Spleen (tissue), 11 donors: ENCODE measurements at regions not wholly inside any gene's neighbourhood (a gene's known extent, or its start where the extent isn't known, plus 50 kb on each side); places are given as distances from the start of the nearest gene placed in this dataset.

Source experiments
- DNase-seq: peaks from one replicate; pipeline ENCODE4 v3.0.0-alpha.2; 2020
- H3K27ac ChIP-seq, 8 donors: fragments of 200-600 bp; sonication (generic) in 7 of 8; 1 replicate in 4 of 8; 2 replicates in 4 of 8; pipeline versions ENCODE4 v1.5.0 to v1.8.0; 2016 to 2021; ENCODE audit warnings: inconsistent platforms in 4 of 8, mild to moderate bottlenecking in 4 of 8, moderate library complexity in 1 of 8
- H3K27me3 ChIP-seq, 7 donors: fragments of 200-600 bp; sonication (generic) in 6 of 7; replicated peaks in 1 of 7; 1 replicate in 4 of 7; 2 replicates in 3 of 7; pipeline versions ENCODE4 v1.5.0 to v1.8.0; 2016 to 2021; ENCODE audit warnings: inconsistent platforms in 3 of 7, mild to moderate bottlenecking in 1 of 7
- H3K36me3 ChIP-seq, 6 donors: fragments of 200-600 bp; sonication (generic) in 5 of 6; 1 replicate in 4 of 6; 2 replicates in 2 of 6; pipeline versions ENCODE4 v1.5.0 to v1.8.0; 2016 to 2021; ENCODE audit warnings: inconsistent platforms in 2 of 6
- H3K4me1 ChIP-seq, 6 donors: fragments of 200-600 bp; sonication (generic) in 5 of 6; 1 replicate in 3 of 6; 2 replicates in 3 of 6; pipeline versions ENCODE4 v1.5.0 to v1.8.0; 2016 to 2021; ENCODE audit warnings: inconsistent platforms in 3 of 6
- H3K4me3 ChIP-seq, 8 donors: fragments of 200-600 bp; sonication (generic) in 7 of 8; 1 replicate in 4 of 8; 2 replicates in 4 of 8; pipeline versions ENCODE4 v1.5.0 to v1.8.0; 2016 to 2021; ENCODE audit warnings: inconsistent platforms in 4 of 8, mild to moderate bottlenecking in 4 of 8, moderate library complexity in 2 of 8
- H3K9me3 ChIP-seq, 8 donors: fragments of 200-600 bp; sonication (generic) in 7 of 8; 1 replicate in 4 of 8; 2 replicates in 4 of 8; pipeline versions ENCODE4 v1.5.0 to v1.8.0; 2016 to 2021; ENCODE audit warnings: inconsistent platforms in 4 of 8
- CTCF ChIP-seq, 11 experiments: fragments of 200-600 bp in 7 of 11; fragments of 450-650 bp in 4 of 11; sonication (generic) in 4 of 11; IDR thresholded peaks in 8 of 11; conservative IDR thresholded peaks in 3 of 11; 1 replicate in 7 of 11; 2 replicates in 4 of 11; pipeline versions ENCODE4 v1.4.0 to v1.8.0; 2016 to 2021; ENCODE audit warnings: antibody characterized with exemption in 11 of 11, inconsistent platforms in 4 of 11, mild to moderate bottlenecking in 1 of 11
- POLR2A ChIP-seq, 3 donors: fragments of 450-650 bp; IDR thresholded peaks; one replicate each; pipeline ENCODE4 v1.5.1; 2017; ENCODE audit warnings: antibody characterized with exemption in 3 of 3, mild to moderate bottlenecking in 1 of 3
- POLR2AphosphoS5 ChIP-seq, 3 donors: sonication (generic); formaldehyde crosslinking; IDR thresholded peaks; one replicate each; pipeline ENCODE4 v1.5.1; 2017; ENCODE audit warnings: antibody characterized with exemption in 3 of 3
- WGBS, 5 donors: extraction: QIAGEN DNeasy Blood & Tissue Kit in 3 of 5; methylation state at CpG; one replicate each; pipeline versions ENCODE4 v1.1.5 to v1.1.7; 2013 to 2018; 5-methylcytosine and 5-hydroxymethylcytosine counted together
- intact Hi-C: fragments of 100-400 bp; cut with DNase I; formaldehyde crosslinking; loops from one replicate; pipeline ENCODE4 v1.15.0; 2023; ENCODE audit warnings: low total_unique reads
- donor health status: healthy with polysubstance abuse.
- donor health status: DM: no; HTN: no; CAD: no; lungs with moderate emphysema.
- donor health status: DM: no; HTN: no; CAD: no.
- donor health status: Bipolar disorder and iron deficiency.
- donor health status: healthy.
- donor health status: DM: no; HTN: no; CAD: no.
- donor health status: DM: yes; HTN: yes; CAD: no.

GRCh38 chr3:83514130-83514914 is 1444.5 kb upstream of the CADM2 start:
- 78 to 91% (median 87%) methylated on average over 6 of the region's 6 CpGs for WGBS, 5 donors
- intact Hi-C loops = no loop called here
- H3K4me1 ChIP-seq = no peaks in the 10 kb centered on the region

GRCh38 chr3:83515123-83515522 is 1443.7 kb upstream of the CADM2 start:
- intact Hi-C loops = no loop called here
- 88 to 93% (median 91%) methylated on average over 18 of the region's 18 CpGs for WGBS, 5 donors

More at GRCh38 chr3:83514130-83514914, 1444.5 kb upstream of the CADM2 start:
- TF ChIP-seq CTCF (IDR thresholded peaks at IDR 0.05 in 8 of 11, conservative IDR thresholded peaks at IDR 0.05 in 3 of 11) (no peak), POLR2AphosphoS5 (IDR thresholded peaks at IDR 0.05) (no peak)
- DNase-seq = no peak
- Histone ChIP-seq H3K9me3 (peaks cover 0 to 5% (median 0%) of the 10 kb centered on the region in 8 donors), H3K27ac (no peak overlapping the region), H3K27me3 (no peaks in the 10 kb centered on the region), H3K36me3 (no peaks in the 10 kb centered on the region), H3K4me3 (no peak overlapping the region)

GRCh38 chr3:83523470-83524073 is 1435.2 kb upstream of the CADM2 start:
- TF ChIP-seq POLR2A (IDR thresholded peaks at IDR 0.05) = no peak
- peak in 3 of 11 experiments; percentile 15 to 28 (median 19) for TF ChIP-seq CTCF (IDR thresholded peaks at IDR 0.05 in 8 of 11, conservative IDR thresholded peaks at IDR 0.05 in 3 of 11)
- TF ChIP-seq POLR2AphosphoS5 (IDR thresholded peaks at IDR 0.05) = no peak
- H3K27me3 ChIP-seq = no peaks in the 10 kb centered on the region
- intact Hi-C loops = no loop called here
- DNase-seq = no peak
- 12 to 23% (median 21%) methylated on average over 7 of the region's 7 CpGs for WGBS, 5 donors
- no peaks in the 10 kb centered on the region for H3K4me1 ChIP-seq
- no peaks in the 10 kb centered on the region for H3K9me3 ChIP-seq
- no peaks in the 10 kb centered on the region for H3K36me3 ChIP-seq
- H3K4me3 ChIP-seq = no peak overlapping the region
- no peak overlapping the region for H3K27ac ChIP-seq

More at GRCh38 chr3:83515123-83515522, 1443.7 kb upstream of the CADM2 start:
- Histone ChIP-seq H3K27ac (no peak overlapping the region), H3K4me1 (no peaks in the 10 kb centered on the region), H3K27me3 (no peaks in the 10 kb centered on the region), H3K4me3 (no peak overlapping the region), H3K36me3 (no peaks in the 10 kb centered on the region), H3K9me3 (peaks cover 0 to 5% (median 0%) of the 10 kb centered on the region in 8 donors)
- no peak for DNase-seq
- TF ChIP-seq CTCF (IDR thresholded peaks at IDR 0.05 in 8 of 11, conservative IDR thresholded peaks at IDR 0.05 in 3 of 11) (no peak), POLR2A (IDR thresholded peaks at IDR 0.05) (no peak), POLR2AphosphoS5 (IDR thresholded peaks at IDR 0.05) (no peak)

GRCh38 chr3:83524901-83525300 is 1433.9 kb upstream of the CADM2 start:
- WGBS, 5 donors = 67 to 83% (median 75%) methylated on average over 5 of the region's 5 CpGs
- H3K27me3 ChIP-seq = no peaks in the 10 kb centered on the region
- no peak overlapping the region for H3K4me3 ChIP-seq
- TF ChIP-seq POLR2A (IDR thresholded peaks at IDR 0.05) (no peak), CTCF (IDR thresholded peaks at IDR 0.05 in 8 of 11, conservative IDR thresholded peaks at IDR 0.05 in 3 of 11) (no peak), POLR2AphosphoS5 (IDR thresholded peaks at IDR 0.05) (no peak)
- H3K9me3 ChIP-seq = no peaks in the 10 kb centered on the region
- no peak for DNase-seq
- no peaks in the 10 kb centered on the region for H3K4me1 ChIP-seq
- intact Hi-C loops = no loop called here
- no peak overlapping the region for H3K27ac ChIP-seq
- no peaks in the 10 kb centered on the region for H3K36me3 ChIP-seq
